ENCODE measurements at regions not wholly inside any gene's neighbourhood (a gene's known extent, or its start where the extent isn't known, plus 50 kb on each side); places are given as distances from the start of the nearest gene placed in this dataset.

DNA sequence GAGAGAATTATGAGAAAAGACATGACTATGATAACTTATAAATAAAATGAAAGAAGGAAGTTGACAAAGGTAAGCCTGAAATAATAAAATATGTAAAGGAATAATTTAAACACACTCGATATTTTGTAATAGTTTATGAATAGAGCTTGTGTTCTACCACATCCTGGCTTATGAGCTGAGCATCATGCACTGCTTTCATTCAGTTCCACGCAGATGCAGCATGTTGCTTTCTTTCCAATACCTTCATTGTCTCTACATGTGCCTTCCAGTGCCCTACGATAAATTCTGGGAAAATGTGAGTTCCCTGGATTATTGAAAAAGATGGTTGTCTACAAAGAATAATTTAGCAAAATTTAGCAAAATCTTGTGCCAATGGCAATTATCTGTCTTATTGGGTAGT is 398.9 kb upstream of the SEMA3C start:
- TF ChIP-seq POLR2AphosphoS5 (IDR thresholded peaks at IDR 0.05; ENCODE audit: low read depth, low read length) = no peak
- no peak for TF ChIP-seq TAF1 (IDR thresholded peaks at IDR 0.05; ENCODE audit: borderline replicate concordance, insufficient read depth, low read length)
- TF ChIP-seq, protein P1, sequence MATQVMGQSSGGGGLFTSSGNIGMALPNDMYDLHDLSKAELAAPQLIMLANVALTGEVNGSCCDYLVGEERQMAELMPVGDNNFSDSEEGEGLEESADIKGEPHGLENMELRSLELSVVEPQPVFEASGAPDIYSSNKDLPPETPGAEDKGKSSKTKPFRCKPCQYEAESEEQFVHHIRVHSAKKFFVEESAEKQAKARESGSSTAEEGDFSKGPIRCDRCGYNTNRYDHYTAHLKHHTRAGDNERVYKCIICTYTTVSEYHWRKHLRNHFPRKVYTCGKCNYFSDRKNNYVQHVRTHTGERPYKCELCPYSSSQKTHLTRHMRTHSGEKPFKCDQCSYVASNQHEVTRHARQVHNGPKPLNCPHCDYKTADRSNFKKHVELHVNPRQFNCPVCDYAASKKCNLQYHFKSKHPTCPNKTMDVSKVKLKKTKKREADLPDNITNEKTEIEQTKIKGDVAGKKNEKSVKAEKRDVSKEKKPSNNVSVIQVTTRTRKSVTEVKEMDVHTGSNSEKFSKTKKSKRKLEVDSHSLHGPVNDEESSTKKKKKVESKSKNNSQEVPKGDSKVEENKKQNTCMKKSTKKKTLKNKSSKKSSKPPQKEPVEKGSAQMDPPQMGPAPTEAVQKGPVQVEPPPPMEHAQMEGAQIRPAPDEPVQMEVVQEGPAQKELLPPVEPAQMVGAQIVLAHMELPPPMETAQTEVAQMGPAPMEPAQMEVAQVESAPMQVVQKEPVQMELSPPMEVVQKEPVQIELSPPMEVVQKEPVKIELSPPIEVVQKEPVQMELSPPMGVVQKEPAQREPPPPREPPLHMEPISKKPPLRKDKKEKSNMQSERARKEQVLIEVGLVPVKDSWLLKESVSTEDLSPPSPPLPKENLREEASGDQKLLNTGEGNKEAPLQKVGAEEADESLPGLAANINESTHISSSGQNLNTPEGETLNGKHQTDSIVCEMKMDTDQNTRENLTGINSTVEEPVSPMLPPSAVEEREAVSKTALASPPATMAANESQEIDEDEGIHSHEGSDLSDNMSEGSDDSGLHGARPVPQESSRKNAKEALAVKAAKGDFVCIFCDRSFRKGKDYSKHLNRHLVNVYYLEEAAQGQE (IDR thresholded peaks at IDR 0.05; ENCODE audit: insufficient read depth in 1 of 2, low read depth in 2 of 2, low read length in 2 of 2) = no peak
- TF ChIP-seq SIN3A (IDR thresholded peaks at IDR 0.05; ENCODE audit: borderline replicate concordance, insufficient read depth, low read length) = no peak
- no peak for TF ChIP-seq FOXP2 (optimal IDR thresholded peaks at IDR 0.05; ENCODE audit: borderline replicate concordance, extremely low read depth, extremely low read length, insufficient read depth)

DNA sequence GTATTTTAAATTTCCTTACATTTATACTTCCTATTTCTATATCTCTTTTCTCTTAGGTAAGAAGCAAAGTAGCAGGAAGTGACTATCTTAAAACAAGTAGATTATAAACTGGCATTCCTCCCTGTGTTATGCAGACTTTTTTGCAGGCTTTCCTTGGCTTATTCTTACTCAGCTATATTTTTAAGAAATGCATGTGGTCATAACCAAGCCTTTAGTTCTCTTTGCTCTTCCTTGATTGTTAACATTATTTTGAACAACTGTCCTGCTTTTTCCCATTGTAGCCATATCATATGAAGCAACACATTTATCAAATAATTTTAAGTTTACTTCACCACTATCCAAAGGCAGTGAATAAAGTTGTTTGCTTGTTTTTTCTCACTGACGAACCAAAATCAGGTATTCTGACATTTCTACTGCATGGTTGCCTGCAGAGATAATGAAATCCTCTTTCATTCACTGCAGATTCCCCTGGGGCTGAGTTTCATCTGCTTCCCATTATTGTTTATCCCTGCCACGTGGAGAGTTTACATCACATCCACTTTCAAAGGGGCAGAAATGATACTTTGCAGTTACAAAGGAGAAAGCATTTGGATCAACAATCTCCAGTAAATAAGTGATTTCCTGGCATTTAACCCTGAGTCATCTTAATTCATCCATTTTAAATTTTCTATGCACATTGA is 389.9 kb upstream of the SEMA3C start:
- TF ChIP-seq SIN3A (IDR thresholded peaks at IDR 0.05; ENCODE audit: borderline replicate concordance, insufficient read depth, low read length) (no peak), POLR2AphosphoS5 (IDR thresholded peaks at IDR 0.05; ENCODE audit: low read depth, low read length) (no peak), TAF1 (IDR thresholded peaks at IDR 0.05; ENCODE audit: borderline replicate concordance, insufficient read depth, low read length) (no peak), FOXP2 (optimal IDR thresholded peaks at IDR 0.05; ENCODE audit: borderline replicate concordance, extremely low read depth, extremely low read length, insufficient read depth) (no peak)
- TF ChIP-seq, protein P1 (IDR thresholded peaks at IDR 0.05; ENCODE audit: insufficient read depth in 1 of 2, low read depth in 2 of 2, low read length in 2 of 2) = no peak

DNA sequence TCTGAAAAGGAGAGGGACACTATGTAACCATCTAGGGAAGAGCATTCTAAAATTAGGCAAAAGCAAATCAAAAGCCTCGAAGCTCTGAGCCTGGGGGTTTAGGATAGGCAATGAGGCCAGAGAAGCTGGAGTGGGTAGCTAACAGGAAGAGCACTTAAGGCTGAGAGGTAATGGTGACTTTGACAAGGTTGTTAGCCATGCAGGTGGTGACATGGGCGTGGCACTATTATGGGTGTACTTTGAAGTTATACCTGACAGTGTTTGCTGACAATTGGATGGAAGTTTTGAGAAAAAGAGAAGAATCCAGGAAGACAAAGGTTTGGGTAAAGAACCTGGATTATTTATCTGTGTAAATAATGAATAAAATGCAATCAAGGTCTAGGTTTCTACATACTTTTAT is 383.0 kb upstream of the SEMA3C start:
- TF ChIP-seq FOXP2 (optimal IDR thresholded peaks at IDR 0.05; ENCODE audit: borderline replicate concordance, extremely low read depth, extremely low read length, insufficient read depth) (no peak), TAF1 (IDR thresholded peaks at IDR 0.05; ENCODE audit: borderline replicate concordance, insufficient read depth, low read length) (no peak), SIN3A (IDR thresholded peaks at IDR 0.05; ENCODE audit: borderline replicate concordance, insufficient read depth, low read length) (no peak), POLR2AphosphoS5 (IDR thresholded peaks at IDR 0.05; ENCODE audit: low read depth, low read length) (no peak)
- TF ChIP-seq, protein P1 (IDR thresholded peaks at IDR 0.05; ENCODE audit: insufficient read depth in 1 of 2, low read depth in 2 of 2, low read length in 2 of 2) = no peak

DNA sequence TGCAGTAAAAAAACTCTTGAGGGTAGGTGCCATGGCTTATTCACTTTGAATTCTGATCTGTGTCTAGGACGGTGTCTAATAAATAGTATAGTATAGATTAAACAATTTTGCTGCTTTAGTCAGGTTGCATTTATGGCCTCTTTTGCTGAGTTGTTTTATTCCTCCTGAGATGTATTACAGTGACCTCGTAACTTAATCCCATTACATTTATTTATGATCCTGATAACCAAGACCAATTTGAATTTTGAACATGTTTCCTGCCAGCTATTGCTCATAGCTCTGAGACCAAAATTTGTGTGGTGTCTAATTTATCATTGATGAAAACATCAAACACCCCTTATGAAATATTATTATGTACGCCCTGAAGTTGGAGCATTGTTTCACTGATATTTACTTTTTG is 381.9 kb upstream of the SEMA3C start:
- TF ChIP-seq POLR2AphosphoS5 (IDR thresholded peaks at IDR 0.05; ENCODE audit: low read depth, low read length) (no peak), TAF1 (IDR thresholded peaks at IDR 0.05; ENCODE audit: borderline replicate concordance, insufficient read depth, low read length) (no peak), FOXP2 (optimal IDR thresholded peaks at IDR 0.05; ENCODE audit: borderline replicate concordance, extremely low read depth, extremely low read length, insufficient read depth) (no peak), SIN3A (IDR thresholded peaks at IDR 0.05; ENCODE audit: borderline replicate concordance, insufficient read depth, low read length) (no peak)
- TF ChIP-seq, protein P1 (IDR thresholded peaks at IDR 0.05; ENCODE audit: insufficient read depth in 1 of 2, low read depth in 2 of 2, low read length in 2 of 2) = no peak

Measured in PFSK-1 (cell line).